ENCODE measurements at regions not wholly inside any gene's neighbourhood (a gene's known extent, or its start where the extent isn't known, plus 50 kb on each side); places are given as distances from the start of the nearest gene placed in this dataset.

DNA sequence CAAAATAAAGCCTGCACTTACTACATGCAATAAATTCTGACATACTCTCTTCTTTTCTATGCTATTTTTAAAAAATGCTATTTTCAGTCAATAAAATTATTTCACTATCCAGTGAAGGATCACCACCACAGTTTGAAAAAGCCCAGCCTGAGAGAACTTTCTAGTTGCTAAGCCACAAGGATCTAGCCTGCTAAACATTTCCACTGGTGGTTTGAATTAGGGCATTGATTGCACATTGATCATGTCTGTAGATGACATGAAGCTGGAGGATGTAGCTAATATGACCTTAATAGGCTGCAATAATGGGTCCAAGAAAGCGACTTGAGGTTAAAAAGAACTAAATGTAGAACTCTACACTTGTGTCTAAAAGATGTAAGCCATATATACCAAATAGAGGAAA lies 56.0 kb upstream of the ARHGAP21 start:
- no peak for ATAC-seq

DNA sequence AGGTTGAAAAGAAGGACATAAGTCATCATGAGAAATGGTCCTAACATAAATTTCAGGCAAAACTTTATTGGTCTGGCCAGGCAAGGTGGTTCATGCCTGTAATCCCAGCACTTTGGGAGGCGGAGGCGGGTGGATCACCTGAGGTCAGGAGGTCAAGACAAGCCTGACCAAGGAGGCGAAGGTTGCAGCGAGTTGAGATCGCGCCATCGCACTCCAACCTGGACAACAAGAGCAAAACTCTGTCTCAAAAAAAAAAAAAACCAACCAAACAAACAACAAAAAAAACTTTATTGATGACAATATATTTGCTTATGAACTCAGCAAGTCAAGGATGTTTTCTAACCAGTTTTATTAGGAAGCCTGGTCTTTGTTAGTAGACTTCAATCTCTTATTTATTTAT lies 54.6 kb upstream of the ARHGAP21 start:
- Histone ChIP-seq H3K36me3 (no peaks in the 10 kb centered on the region), H3K4me1 (no peaks in the 10 kb centered on the region), H3K9me3 (no peaks in the 10 kb centered on the region), H3K4me3 (no peak overlapping the region), H3K27ac (no peak overlapping the region), H3K27me3 (no peaks in the 10 kb centered on the region)
- DNase-seq: no peak
- no peak for ATAC-seq
- intact Hi-C loops (cut with DNase I): no loop called here
- 95 to 99% (median 97%) methylated on average over 7 of the region's 7 CpGs for WGBS, 4 donors
- no peak for TF ChIP-seq POLR2A (IDR thresholded peaks at IDR 0.05)
- TF ChIP-seq, protein P1, sequence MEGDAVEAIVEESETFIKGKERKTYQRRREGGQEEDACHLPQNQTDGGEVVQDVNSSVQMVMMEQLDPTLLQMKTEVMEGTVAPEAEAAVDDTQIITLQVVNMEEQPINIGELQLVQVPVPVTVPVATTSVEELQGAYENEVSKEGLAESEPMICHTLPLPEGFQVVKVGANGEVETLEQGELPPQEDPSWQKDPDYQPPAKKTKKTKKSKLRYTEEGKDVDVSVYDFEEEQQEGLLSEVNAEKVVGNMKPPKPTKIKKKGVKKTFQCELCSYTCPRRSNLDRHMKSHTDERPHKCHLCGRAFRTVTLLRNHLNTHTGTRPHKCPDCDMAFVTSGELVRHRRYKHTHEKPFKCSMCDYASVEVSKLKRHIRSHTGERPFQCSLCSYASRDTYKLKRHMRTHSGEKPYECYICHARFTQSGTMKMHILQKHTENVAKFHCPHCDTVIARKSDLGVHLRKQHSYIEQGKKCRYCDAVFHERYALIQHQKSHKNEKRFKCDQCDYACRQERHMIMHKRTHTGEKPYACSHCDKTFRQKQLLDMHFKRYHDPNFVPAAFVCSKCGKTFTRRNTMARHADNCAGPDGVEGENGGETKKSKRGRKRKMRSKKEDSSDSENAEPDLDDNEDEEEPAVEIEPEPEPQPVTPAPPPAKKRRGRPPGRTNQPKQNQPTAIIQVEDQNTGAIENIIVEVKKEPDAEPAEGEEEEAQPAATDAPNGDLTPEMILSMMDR (IDR thresholded peaks at IDR 0.05): no peak

More for the DNA sequence above, 56.0 kb upstream of the ARHGAP21 start:
- Histone ChIP-seq H3K4me3 (no peak overlapping the region), H3K4me1 (no peaks in the 10 kb centered on the region), H3K27me3 (no peaks in the 10 kb centered on the region), H3K9me3 (no peaks in the 10 kb centered on the region), H3K36me3 (no peaks in the 10 kb centered on the region), H3K27ac (no peak overlapping the region)
- intact Hi-C loops (cut with DNase I): no loop called here
- no peak for DNase-seq
- no peak for TF ChIP-seq POLR2A (IDR thresholded peaks at IDR 0.05)
- TF ChIP-seq, protein P1 (IDR thresholded peaks at IDR 0.05): no peak
- 91 to 98% (median 95%) methylated on average over 1 of the region's 1 CpG for WGBS, 4 donors

DNA sequence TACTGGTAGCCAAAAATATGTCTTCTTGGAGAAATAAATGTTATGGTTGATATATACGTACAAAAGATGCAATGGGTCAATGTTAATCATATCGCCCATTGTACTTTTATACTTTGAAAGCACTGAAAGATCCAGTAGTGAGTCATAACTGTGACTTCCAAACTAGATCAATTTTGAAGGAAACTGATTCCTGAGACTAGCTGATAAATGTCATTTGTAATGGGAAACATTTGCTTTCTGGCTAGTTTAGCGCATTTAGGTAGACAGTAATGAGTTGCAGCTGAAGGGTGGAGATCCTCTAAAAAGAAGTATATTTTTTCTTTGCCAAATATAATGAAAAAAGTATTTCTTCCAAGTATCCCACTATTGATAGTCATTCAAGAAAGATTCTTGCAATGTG lies 53.5 kb upstream of the ARHGAP21 start:
- Histone ChIP-seq H3K4me1 (no peaks in the 10 kb centered on the region), H3K9me3 (no peaks in the 10 kb centered on the region), H3K4me3 (no peak overlapping the region), H3K27ac (no peak overlapping the region), H3K27me3 (no peaks in the 10 kb centered on the region), H3K36me3 (no peaks in the 10 kb centered on the region)
- 79 to 93% (median 88%) methylated on average over 3 of the region's 3 CpGs for WGBS, 4 donors
- TF ChIP-seq POLR2A (IDR thresholded peaks at IDR 0.05): no peak
- TF ChIP-seq, protein P1 (IDR thresholded peaks at IDR 0.05): no peak
- intact Hi-C loops (cut with DNase I): no loop called here
- ATAC-seq: no peak
- DNase-seq: no peak

GRCh38 chr10:24773939-24774589 lies 50.4 kb upstream of the ARHGAP21 start:
- no peaks in the 10 kb centered on the region for H3K4me1 ChIP-seq
- ATAC-seq (no peak), DNase-seq (no peak)
- no peak overlapping the region for H3K27ac ChIP-seq
- intact Hi-C loops (cut with DNase I): no loop called here
- no peak for TF ChIP-seq POLR2A (IDR thresholded peaks at IDR 0.05)
- TF ChIP-seq, protein P1 (IDR thresholded peaks at IDR 0.05): no peak
- H3K4me3 ChIP-seq: no peak overlapping the region
- WGBS, 4 donors: 88 to 93% (median 90%) methylated on average over 3 of the region's 3 CpGs
- no peaks in the 10 kb centered on the region for H3K9me3 ChIP-seq
- H3K27me3 ChIP-seq: no peaks in the 10 kb centered on the region
- no peaks in the 10 kb centered on the region for H3K36me3 ChIP-seq

Measured in heart left ventricle (tissue), 16 donors.